ENCODE measurements at regions not wholly inside any gene's neighbourhood (a gene's known extent, or its start where the extent isn't known, plus 50 kb on each side); places are given as distances from the start of the nearest gene placed in this dataset.

DNA sequence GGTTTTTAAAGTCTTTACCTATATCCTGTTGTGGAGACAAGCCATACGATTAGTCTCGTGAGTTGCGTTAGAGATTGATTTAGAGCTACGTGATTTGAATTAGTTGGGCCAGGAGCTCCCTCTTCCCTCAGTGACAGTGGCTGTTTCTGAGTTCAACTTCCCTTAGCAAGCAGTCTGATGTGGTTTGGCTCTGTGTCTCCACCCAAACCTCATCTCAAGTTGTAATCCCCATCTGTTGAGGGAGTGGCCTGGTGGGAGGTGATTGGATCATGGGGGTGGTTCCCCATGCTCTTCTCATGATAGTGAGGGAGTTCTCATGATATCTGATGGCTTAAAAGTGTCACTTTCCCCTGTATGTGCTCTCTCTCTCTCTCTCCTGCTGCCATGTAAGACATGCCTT, 192.9 kb upstream of the PTGFR start:
- TF ChIP-seq, protein P1, sequence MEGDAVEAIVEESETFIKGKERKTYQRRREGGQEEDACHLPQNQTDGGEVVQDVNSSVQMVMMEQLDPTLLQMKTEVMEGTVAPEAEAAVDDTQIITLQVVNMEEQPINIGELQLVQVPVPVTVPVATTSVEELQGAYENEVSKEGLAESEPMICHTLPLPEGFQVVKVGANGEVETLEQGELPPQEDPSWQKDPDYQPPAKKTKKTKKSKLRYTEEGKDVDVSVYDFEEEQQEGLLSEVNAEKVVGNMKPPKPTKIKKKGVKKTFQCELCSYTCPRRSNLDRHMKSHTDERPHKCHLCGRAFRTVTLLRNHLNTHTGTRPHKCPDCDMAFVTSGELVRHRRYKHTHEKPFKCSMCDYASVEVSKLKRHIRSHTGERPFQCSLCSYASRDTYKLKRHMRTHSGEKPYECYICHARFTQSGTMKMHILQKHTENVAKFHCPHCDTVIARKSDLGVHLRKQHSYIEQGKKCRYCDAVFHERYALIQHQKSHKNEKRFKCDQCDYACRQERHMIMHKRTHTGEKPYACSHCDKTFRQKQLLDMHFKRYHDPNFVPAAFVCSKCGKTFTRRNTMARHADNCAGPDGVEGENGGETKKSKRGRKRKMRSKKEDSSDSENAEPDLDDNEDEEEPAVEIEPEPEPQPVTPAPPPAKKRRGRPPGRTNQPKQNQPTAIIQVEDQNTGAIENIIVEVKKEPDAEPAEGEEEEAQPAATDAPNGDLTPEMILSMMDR (IDR thresholded peaks at IDR 0.05): no peak
- no peak for TF ChIP-seq EP300 (IDR thresholded peaks at IDR 0.05)
